ENCODE measurements at regions not wholly inside any gene's neighbourhood (a gene's known extent, or its start where the extent isn't known, plus 50 kb on each side); places are given as distances from the start of the nearest gene placed in this dataset.

DNA sequence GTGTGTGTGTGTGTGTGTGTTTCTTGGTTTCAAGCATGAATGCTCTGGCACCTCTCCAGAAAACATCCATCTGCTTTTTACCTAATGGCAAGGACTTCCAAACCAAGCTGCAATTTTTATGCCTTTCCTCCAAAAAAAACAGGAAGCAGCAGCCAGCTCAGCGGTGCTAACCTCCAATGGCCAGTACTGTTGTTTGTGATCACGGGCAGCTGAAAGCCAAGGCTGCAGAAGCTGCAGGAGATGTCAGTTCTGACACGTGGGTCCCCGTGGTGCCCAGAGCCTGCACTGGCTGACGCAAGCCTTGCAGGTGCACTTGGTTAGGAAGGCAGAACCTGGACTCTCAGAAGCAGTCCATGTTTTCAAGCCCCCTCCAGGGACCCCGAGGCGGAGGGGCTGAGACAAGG, 313.6 kb upstream of the DDX53 start:
- Histone ChIP-seq H3K4me1 (ENCODE audit: control insufficient read depth, extremely low read depth, insufficient read depth, low read length) (no peaks in the 10 kb centered on the region), H3K4me2 (ENCODE audit: insufficient read depth, low read length) (no peak overlapping the region), H3K9me1 (replicated peaks; ENCODE audit: control insufficient read depth, extremely low read depth, insufficient read depth, low read length) (no peaks in the 10 kb centered on the region), H2AFZ (ENCODE audit: low read depth, low read length) (no peak overlapping the region), H3K9ac (replicated peaks; ENCODE audit: extremely low read depth, insufficient read depth, low read length) (no peak overlapping the region), H3K9me3 (replicated peaks; ENCODE audit: control insufficient read depth, insufficient read depth, low read length) (no peaks in the 10 kb centered on the region), H3K36me3 (ENCODE audit: control insufficient read depth in 2 of 2, extremely low read depth in 1 of 2, insufficient read depth in 2 of 2, low read length in 2 of 2) (no peaks in the 10 kb centered on the region), H3K4me3 (replicated peaks in 1 of 3; ENCODE audit: insufficient read depth in 1 of 3, low read depth in 1 of 3, low read length in 3 of 3) (no peak overlapping the region), H3K27me3 (ENCODE audit: control insufficient read depth in 2 of 2, insufficient read depth in 2 of 2, low read length in 2 of 2) (no peaks in the 10 kb centered on the region), H3K27ac (ENCODE audit: insufficient read depth, low read depth, low read length) (no peak overlapping the region), H3K79me2 (ENCODE audit: control insufficient read depth, insufficient read depth, low read length) (no peaks in the 10 kb centered on the region), H4K20me1 (replicated peaks; ENCODE audit: control insufficient read depth, extremely low read depth, insufficient read depth, low read length) (no peaks in the 10 kb centered on the region)
- TF ChIP-seq FOS (IDR thresholded peaks at IDR 0.05; ENCODE audit: borderline replicate concordance, insufficient read depth, low read length) (peak; percentile 22), POLR2AphosphoS5 (IDR thresholded peaks at IDR 0.05; ENCODE audit: insufficient read depth, low read depth, low read length) (no peak), MAX (IDR thresholded peaks at IDR 0.05; ENCODE audit: insufficient read depth, insufficient read length) (peak; percentile 14)
- FAIRE-seq, result peak; percentile 98
- intact Hi-C loops (cut with micrococcal nuclease) (loop anchor here (1.0 kb wide), 1 partner anchor 13 kb away; no protein-coding TSS in a partner anchor), dilution Hi-C loops (cut with MboI; ENCODE audit: extremely low pct_ligation_motif_present, low sequenced_read_pairs) (no loop called here)
- BruUV-seq (replicated peaks), result no TSS peak
- CTCF ChIA-PET, result interaction anchor here (0.7 to 2.4 kb wide), 4 partner anchors 20 to 550 kb away, joined by 3 to 7 read pairs (median 6); no protein-coding TSS in a partner anchor
- peak; percentile 92 for DNase-seq (ENCODE audit: low read depth, low spot score)
- POLR2A ChIA-PET, result no interaction called here

GRCh38 chrX:22689290-22689689, 310.5 kb upstream of the DDX53 start:
- FAIRE-seq, result peak; percentile 38
- H3K79me2 ChIP-seq (ENCODE audit: control insufficient read depth, insufficient read depth, low read length), result no peaks in the 10 kb centered on the region
- DNase-seq (ENCODE audit: low read depth, low spot score), result no peak
- TF ChIP-seq FOS (IDR thresholded peaks at IDR 0.05; ENCODE audit: borderline replicate concordance, insufficient read depth, low read length), result peak; percentile 35
- no peak for TF ChIP-seq MYC (IDR thresholded peaks at IDR 0.05; ENCODE audit: low read depth, low read length)
- H4K20me1 ChIP-seq (replicated peaks; ENCODE audit: control insufficient read depth, extremely low read depth, insufficient read depth, low read length), result no peaks in the 10 kb centered on the region
- no peak overlapping the region for H2AFZ ChIP-seq (ENCODE audit: low read depth, low read length)
- no peaks in the 10 kb centered on the region for H3K9me1 ChIP-seq (replicated peaks; ENCODE audit: control insufficient read depth, extremely low read depth, insufficient read depth, low read length)
- H3K4me2 ChIP-seq (ENCODE audit: insufficient read depth, low read length), result no peak overlapping the region
- H3K36me3 ChIP-seq (ENCODE audit: control insufficient read depth in 2 of 2, extremely low read depth in 1 of 2, insufficient read depth in 2 of 2, low read length in 2 of 2), result no peaks in the 10 kb centered on the region
- CTCF ChIA-PET, result no interaction called here
- dilution Hi-C loops (cut with MboI; ENCODE audit: extremely low pct_ligation_motif_present, low sequenced_read_pairs), result no loop called here
- POLR2A ChIA-PET, result no interaction called here
- H3K9me3 ChIP-seq (replicated peaks; ENCODE audit: control insufficient read depth, insufficient read depth, low read length), result no peaks in the 10 kb centered on the region
- H3K27ac ChIP-seq (ENCODE audit: insufficient read depth, low read depth, low read length), result no peak overlapping the region
- no peaks in the 10 kb centered on the region for H3K4me1 ChIP-seq (ENCODE audit: control insufficient read depth, extremely low read depth, insufficient read depth, low read length)
- BruUV-seq (replicated peaks), result no TSS peak
- H3K9ac ChIP-seq (replicated peaks; ENCODE audit: extremely low read depth, insufficient read depth, low read length), result no peak overlapping the region
- intact Hi-C loops (cut with micrococcal nuclease), result no loop called here
- H3K27me3 ChIP-seq (ENCODE audit: control insufficient read depth in 2 of 2, insufficient read depth in 2 of 2, low read length in 2 of 2), result no peaks in the 10 kb centered on the region
- H3K4me3 ChIP-seq (replicated peaks in 1 of 3; ENCODE audit: insufficient read depth in 1 of 3, low read depth in 1 of 3, low read length in 3 of 3), result no peak overlapping the region
